ENCODE measurements at regions not wholly inside any gene's neighbourhood (a gene's known extent, or its start where the extent isn't known, plus 50 kb on each side); places are given as distances from the start of the nearest gene placed in this dataset.

DNA sequence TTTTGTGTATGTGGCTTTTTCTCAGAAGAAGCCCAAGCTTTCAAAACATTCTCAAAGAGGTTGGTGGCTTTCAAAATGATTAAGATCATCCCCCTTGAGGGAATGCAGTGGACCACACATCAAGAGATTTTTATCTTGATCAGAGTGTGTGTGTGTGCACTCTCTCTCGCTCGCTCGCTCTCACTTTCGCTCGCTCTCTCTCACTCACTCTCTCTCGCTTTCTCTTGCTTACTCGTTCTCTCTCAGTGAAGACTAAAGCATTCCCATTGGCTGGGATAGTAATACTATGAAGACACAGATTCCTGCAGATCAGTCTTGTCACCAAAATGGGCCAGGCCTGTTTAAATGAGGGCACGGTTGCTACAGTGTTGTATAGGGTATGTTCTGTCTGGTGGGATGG is 365.7 kb downstream of the EDEM1 start:
- TF ChIP-seq, protein P1, sequence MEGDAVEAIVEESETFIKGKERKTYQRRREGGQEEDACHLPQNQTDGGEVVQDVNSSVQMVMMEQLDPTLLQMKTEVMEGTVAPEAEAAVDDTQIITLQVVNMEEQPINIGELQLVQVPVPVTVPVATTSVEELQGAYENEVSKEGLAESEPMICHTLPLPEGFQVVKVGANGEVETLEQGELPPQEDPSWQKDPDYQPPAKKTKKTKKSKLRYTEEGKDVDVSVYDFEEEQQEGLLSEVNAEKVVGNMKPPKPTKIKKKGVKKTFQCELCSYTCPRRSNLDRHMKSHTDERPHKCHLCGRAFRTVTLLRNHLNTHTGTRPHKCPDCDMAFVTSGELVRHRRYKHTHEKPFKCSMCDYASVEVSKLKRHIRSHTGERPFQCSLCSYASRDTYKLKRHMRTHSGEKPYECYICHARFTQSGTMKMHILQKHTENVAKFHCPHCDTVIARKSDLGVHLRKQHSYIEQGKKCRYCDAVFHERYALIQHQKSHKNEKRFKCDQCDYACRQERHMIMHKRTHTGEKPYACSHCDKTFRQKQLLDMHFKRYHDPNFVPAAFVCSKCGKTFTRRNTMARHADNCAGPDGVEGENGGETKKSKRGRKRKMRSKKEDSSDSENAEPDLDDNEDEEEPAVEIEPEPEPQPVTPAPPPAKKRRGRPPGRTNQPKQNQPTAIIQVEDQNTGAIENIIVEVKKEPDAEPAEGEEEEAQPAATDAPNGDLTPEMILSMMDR (IDR thresholded peaks at IDR 0.05), result no peak
- TF ChIP-seq POLR2A (IDR thresholded peaks at IDR 0.05) (no peak), POLR2AphosphoS5 (IDR thresholded peaks at IDR 0.05) (no peak), EP300 (IDR thresholded peaks at IDR 0.05) (no peak)
